NCI-H69 (cell line): ENCODE measurements at regions not wholly inside any gene's neighbourhood (a gene's known extent, or its start where the extent isn't known, plus 50 kb on each side); places are given as distances from the start of the nearest gene placed in this dataset.
A peak's percentile ranks its signal among the peaks of the same experiment; 100 is the strongest.

Source experiments
- DNase-seq: peaks from one replicate; lab custom pipeline; 2025; lab: John Stamatoyannopoulos, UW

- no peak for DNase-seq
These were observed 212.7 kb upstream of the MIR17HG start for GRCh38 chr13:91134803-91135184.

- no peak for DNase-seq
These were observed 212.1 kb upstream of the MIR17HG start for GRCh38 chr13:91135376-91135775.

- DNase-seq, result no peak
These were observed 211.5 kb upstream of the MIR17HG start for GRCh38 chr13:91135968-91136367.

- no peak for DNase-seq
These were observed 210.7 kb upstream of the MIR17HG start for GRCh38 chr13:91136806-91137205.

GRCh38 chr13:91139232-91139631 is 208.3 kb upstream of the MIR17HG start:
- no peak for DNase-seq

- peak; percentile 46 for DNase-seq
These were observed 205.9 kb upstream of the MIR17HG start for GRCh38 chr13:91141543-91142061.

GRCh38 chr13:91142572-91142971 is 204.9 kb upstream of the MIR17HG start:
- peak; percentile 92 for DNase-seq

- peak; percentile 29 for DNase-seq
These were observed 203.4 kb upstream of the MIR17HG start for GRCh38 chr13:91144054-91144453.

- no peak for DNase-seq
These were observed 203.0 kb upstream of the MIR17HG start for GRCh38 chr13:91144486-91144885.

GRCh38 chr13:91145571-91146205 is 201.8 kb upstream of the MIR17HG start:
- peak; percentile 17 for DNase-seq

- no peak for DNase-seq
These were observed 200.9 kb upstream of the MIR17HG start for GRCh38 chr13:91146601-91147000.

- DNase-seq, result no peak
These were observed 199.4 kb upstream of the MIR17HG start for GRCh38 chr13:91148098-91148497.

- DNase-seq, result no peak
These were observed 195.6 kb upstream of the MIR17HG start for GRCh38 chr13:91151921-91152320.

GRCh38 chr13:91153372-91153771 is 194.1 kb upstream of the MIR17HG start:
- DNase-seq, result no peak

- DNase-seq, result peak; percentile 22
These were observed 192.7 kb upstream of the MIR17HG start for GRCh38 chr13:91154558-91155353.

- DNase-seq, result peak; percentile 89
These were observed 191.9 kb upstream of the MIR17HG start for GRCh38 chr13:91155512-91156114.

GRCh38 chr13:91157273-91158016 is 190.0 kb upstream of the MIR17HG start:
- DNase-seq, result peak; percentile 20

GRCh38 chr13:91158017-91158395 is 189.5 kb upstream of the MIR17HG start:
- peak; percentile 23 for DNase-seq

GRCh38 chr13:91162180-91162579 is 185.3 kb upstream of the MIR17HG start:
- DNase-seq, result no peak

GRCh38 chr13:91162589-91162988 is 184.9 kb upstream of the MIR17HG start:
- no peak for DNase-seq

- no peak for DNase-seq
These were observed 181.7 kb upstream of the MIR17HG start for GRCh38 chr13:91165758-91166157.
